ENCODE measurements at regions not wholly inside any gene's neighbourhood (a gene's known extent, or its start where the extent isn't known, plus 50 kb on each side); places are given as distances from the start of the nearest gene placed in this dataset.
"Not testable (repeated sequence)": the region's sequence is repeated elsewhere in the genome, so short reads cannot be mapped to it uniquely, and the experiment has no call there.

DNA sequence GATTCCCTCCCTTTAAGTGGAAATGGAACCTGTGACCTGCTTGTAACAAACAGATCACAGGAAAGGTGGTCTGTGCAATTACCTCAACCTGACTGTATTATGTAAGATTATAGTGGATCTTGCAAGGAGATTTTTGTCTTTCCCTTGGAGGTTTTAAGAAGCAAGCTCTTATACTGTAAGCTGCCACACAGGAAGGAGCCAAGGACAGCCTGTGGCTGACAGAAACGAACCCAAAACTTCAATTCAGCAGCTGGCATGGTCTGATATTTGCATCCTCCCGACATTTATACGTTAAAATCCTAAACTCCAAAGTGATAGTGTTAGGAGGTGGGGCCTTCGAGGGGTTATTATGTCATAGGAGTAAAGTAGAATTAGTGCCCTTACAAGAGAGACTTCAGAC is 711.8 kb upstream of the CTNND2 start:
- Histone ChIP-seq H3K9me3 (ENCODE audit: control extremely low read depth in 1 of 5, control insufficient read depth in 4 of 5, insufficient read depth in 2 of 5, low read depth in 1 of 5, low read length in 4 of 5) (peaks cover 0 to 4% (median 2%) of the 10 kb centered on the region in 5 experiments), H3K4me3 (ENCODE audit: control insufficient read depth in 1 of 7, extremely low read depth in 1 of 7, insufficient read depth in 4 of 7, low read depth in 2 of 7, low read length in 6 of 7) (no peak overlapping the region), H3K36me3 (ENCODE audit: control insufficient read depth in 4 of 4, insufficient read depth in 4 of 4, low read length in 3 of 4) (no peaks in the 10 kb centered on the region), H3K27me3 (replicated peaks in 2 of 5; ENCODE audit: control insufficient read depth in 4 of 5, insufficient read depth in 5 of 5, low read length in 4 of 5) (no peaks in the 10 kb centered on the region), H3K27ac (ENCODE audit: insufficient read depth in 1 of 2, low read depth in 1 of 2, low read length in 2 of 2, poor library complexity in 1 of 2, severe bottlenecking in 2 of 2) (peak overlapping the region in 1 of 2 experiments; percentile 70), H3K4me1 (ENCODE audit: control extremely low read depth in 1 of 4, control insufficient read depth in 4 of 4, insufficient read depth in 4 of 4, low read length in 3 of 4) (no peaks in the 10 kb centered on the region)
- ChIA-PET CTCF (no interaction called here), POLR2A (no interaction called here)
- DNase-seq = no peak
- 38% methylated on average over 2 of the region's 4 CpGs for WGBS (ENCODE audit: insufficient coverage)

GRCh38 chr5:12615141-12615820 is 711.0 kb upstream of the CTNND2 start:
- Histone ChIP-seq H3K36me3 (ENCODE audit: control insufficient read depth in 4 of 4, insufficient read depth in 4 of 4, low read length in 3 of 4) (no peaks in the 10 kb centered on the region), H3K4me3 (ENCODE audit: control insufficient read depth in 1 of 7, extremely low read depth in 1 of 7, insufficient read depth in 4 of 7, low read depth in 2 of 7, low read length in 6 of 7) (peak overlapping the region in 1 of 7 experiments; percentile 15), H3K27me3 (replicated peaks in 2 of 5; ENCODE audit: control insufficient read depth in 4 of 5, insufficient read depth in 5 of 5, low read length in 4 of 5) (no peaks in the 10 kb centered on the region), H3K9me3 (ENCODE audit: control extremely low read depth in 1 of 5, control insufficient read depth in 4 of 5, insufficient read depth in 2 of 5, low read depth in 1 of 5, low read length in 4 of 5) (peaks cover 0 to 4% (median 2%) of the 10 kb centered on the region in 5 experiments), H3K4me1 (ENCODE audit: control extremely low read depth in 1 of 4, control insufficient read depth in 4 of 4, insufficient read depth in 4 of 4, low read length in 3 of 4) (no peaks in the 10 kb centered on the region), H3K27ac (ENCODE audit: insufficient read depth in 1 of 2, low read depth in 1 of 2, low read length in 2 of 2, poor library complexity in 1 of 2, severe bottlenecking in 2 of 2) (peak overlapping the region in 1 of 2 experiments; percentile 70)
- peak; percentile 5 to 61 (median 38) for DNase-seq
- ChIA-PET POLR2A (no interaction called here), CTCF (no interaction called here)
- 100% methylated on average over 1 of the region's 3 CpGs for WGBS (ENCODE audit: insufficient coverage)

GRCh38 chr5:12614608-12615007 is 710.4 kb upstream of the CTNND2 start:
- POLR2A ChIA-PET = no interaction called here
- WGBS (ENCODE audit: insufficient coverage) = 100% methylated on average over 1 of the region's 1 CpG

DNA sequence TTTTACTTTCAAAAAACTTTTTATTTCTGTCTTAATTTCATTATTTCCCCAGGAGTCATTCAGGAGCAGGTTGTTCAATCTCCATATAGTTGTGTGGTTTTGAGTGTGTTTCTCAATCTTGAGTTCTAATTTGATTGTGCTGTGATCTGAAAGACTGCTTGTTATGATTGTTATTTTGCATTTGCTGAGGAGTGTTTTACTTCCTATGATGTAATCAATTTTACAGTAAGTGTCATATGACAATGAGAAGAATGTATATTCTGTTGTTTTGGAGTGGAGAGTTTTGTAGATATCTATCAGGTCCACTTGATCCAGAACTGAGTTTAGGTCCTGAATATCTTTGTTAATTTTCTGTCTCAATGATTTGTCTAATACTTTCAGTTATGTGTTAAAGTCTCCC is 706.9 kb upstream of the CTNND2 start:
- no peaks in the 10 kb centered on the region for H3K4me1 ChIP-seq (ENCODE audit: control extremely low read depth in 1 of 4, control insufficient read depth in 4 of 4, insufficient read depth in 4 of 4, low read length in 3 of 4)
- H3K4me3 ChIP-seq (ENCODE audit: control insufficient read depth in 1 of 7, extremely low read depth in 1 of 7, insufficient read depth in 4 of 7, low read depth in 2 of 7, low read length in 6 of 7) = no peak overlapping the region
- no peaks in the 10 kb centered on the region for H3K27me3 ChIP-seq (replicated peaks in 2 of 5; ENCODE audit: control insufficient read depth in 4 of 5, insufficient read depth in 5 of 5, low read length in 4 of 5)
- DNase-seq = no peak
- CTCF ChIA-PET = no interaction called here
- peaks cover 0 to 4% (median 2%) of the 10 kb centered on the region in 5 experiments for H3K9me3 ChIP-seq (ENCODE audit: control extremely low read depth in 1 of 5, control insufficient read depth in 4 of 5, insufficient read depth in 2 of 5, low read depth in 1 of 5, low read length in 4 of 5)
- no peak overlapping the region for H3K27ac ChIP-seq (ENCODE audit: insufficient read depth in 1 of 2, low read depth in 1 of 2, low read length in 2 of 2, poor library complexity in 1 of 2, severe bottlenecking in 2 of 2)
- no peaks in the 10 kb centered on the region for H3K36me3 ChIP-seq (ENCODE audit: control insufficient read depth in 4 of 4, insufficient read depth in 4 of 4, low read length in 3 of 4)
- POLR2A ChIA-PET = no interaction called here

More at GRCh38 chr5:12614608-12615007, 710.4 kb upstream of the CTNND2 start:
- Histone ChIP-seq H3K36me3 (ENCODE audit: control insufficient read depth in 4 of 4, insufficient read depth in 4 of 4, low read length in 3 of 4) (no peaks in the 10 kb centered on the region), H3K27me3 (replicated peaks in 2 of 5; ENCODE audit: control insufficient read depth in 4 of 5, insufficient read depth in 5 of 5, low read length in 4 of 5) (no peaks in the 10 kb centered on the region), H3K4me3 (ENCODE audit: control insufficient read depth in 1 of 7, extremely low read depth in 1 of 7, insufficient read depth in 4 of 7, low read depth in 2 of 7, low read length in 6 of 7) (peak overlapping the region in 1 of 7 experiments; percentile 15), H3K9me3 (ENCODE audit: control extremely low read depth in 1 of 5, control insufficient read depth in 4 of 5, insufficient read depth in 2 of 5, low read depth in 1 of 5, low read length in 4 of 5) (peaks cover 0 to 4% (median 2%) of the 10 kb centered on the region in 5 experiments), H3K27ac (ENCODE audit: insufficient read depth in 1 of 2, low read depth in 1 of 2, low read length in 2 of 2, poor library complexity in 1 of 2, severe bottlenecking in 2 of 2) (peak overlapping the region in 1 of 2 experiments; percentile 70), H3K4me1 (ENCODE audit: control extremely low read depth in 1 of 4, control insufficient read depth in 4 of 4, insufficient read depth in 4 of 4, low read length in 3 of 4) (no peaks in the 10 kb centered on the region)
- CTCF ChIA-PET = no interaction called here
- DNase-seq = no peak

- H3K36me3 ChIP-seq (ENCODE audit: control insufficient read depth in 4 of 4, insufficient read depth in 4 of 4, low read length in 3 of 4); POLR2A ChIA-PET; H3K27ac ChIP-seq (ENCODE audit: insufficient read depth in 1 of 2, low read depth in 1 of 2, low read length in 2 of 2, poor library complexity in 1 of 2, severe bottlenecking in 2 of 2); H3K9me3 ChIP-seq (ENCODE audit: control extremely low read depth in 1 of 5, control insufficient read depth in 4 of 5, insufficient read depth in 2 of 5, low read depth in 1 of 5, low read length in 4 of 5); CTCF ChIA-PET; H3K4me1 ChIP-seq (ENCODE audit: control extremely low read depth in 1 of 4, control insufficient read depth in 4 of 4, insufficient read depth in 4 of 4, low read length in 3 of 4); DNase-seq; H3K27me3 ChIP-seq (replicated peaks in 2 of 5; ENCODE audit: control insufficient read depth in 4 of 5, insufficient read depth in 5 of 5, low read length in 4 of 5); H3K4me3 ChIP-seq (ENCODE audit: control insufficient read depth in 1 of 7, extremely low read depth in 1 of 7, insufficient read depth in 4 of 7, low read depth in 2 of 7, low read length in 6 of 7): not testable (repeated sequence)
- no CpG with 5 or more reads among the region's 2 CpGs for WGBS (ENCODE audit: insufficient coverage)
Measured at GRCh38 chr5:12607817-12608216, 703.6 kb upstream of the CTNND2 start.

DNA sequence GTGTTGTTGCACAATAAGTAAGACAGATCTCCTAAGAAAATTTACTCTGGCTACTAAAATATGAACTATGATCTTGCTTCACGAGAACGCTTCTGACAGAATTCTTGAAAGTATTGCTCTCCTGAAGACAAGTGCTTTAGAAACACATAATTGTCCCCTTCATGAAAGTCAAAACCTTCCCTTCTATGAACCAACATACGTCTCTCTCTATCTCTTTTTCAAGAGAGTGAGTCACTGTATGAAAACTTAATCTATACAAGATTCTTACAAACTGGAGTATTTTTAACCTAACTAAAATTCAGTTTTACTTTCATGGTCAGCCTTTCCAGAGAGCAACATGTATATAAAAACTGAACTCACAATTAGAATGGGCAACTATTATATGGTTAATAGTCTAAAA is 688.0 kb upstream of the CTNND2 start:
- no peak overlapping the region for H3K4me3 ChIP-seq (ENCODE audit: control insufficient read depth in 1 of 7, extremely low read depth in 1 of 7, insufficient read depth in 4 of 7, low read depth in 2 of 7, low read length in 6 of 7)
- ChIA-PET CTCF (no interaction called here), POLR2A (no interaction called here)
- no peak for DNase-seq
- H3K9me3 ChIP-seq (ENCODE audit: control extremely low read depth in 1 of 5, control insufficient read depth in 4 of 5, insufficient read depth in 2 of 5, low read depth in 1 of 5, low read length in 4 of 5) = no peaks in the 10 kb centered on the region
- H3K36me3 ChIP-seq (ENCODE audit: control insufficient read depth in 4 of 4, insufficient read depth in 4 of 4, low read length in 3 of 4) = no peaks in the 10 kb centered on the region
- H3K4me1 ChIP-seq (ENCODE audit: control extremely low read depth in 1 of 4, control insufficient read depth in 4 of 4, insufficient read depth in 4 of 4, low read length in 3 of 4) = no peaks in the 10 kb centered on the region
- H3K27me3 ChIP-seq (replicated peaks in 2 of 5; ENCODE audit: control insufficient read depth in 4 of 5, insufficient read depth in 5 of 5, low read length in 4 of 5) = no peaks in the 10 kb centered on the region
- WGBS (ENCODE audit: insufficient coverage) = 100% methylated on average over 1 of the region's 3 CpGs
- no peak overlapping the region for H3K27ac ChIP-seq (ENCODE audit: insufficient read depth in 1 of 2, low read depth in 1 of 2, low read length in 2 of 2, poor library complexity in 1 of 2, severe bottlenecking in 2 of 2)

DNA sequence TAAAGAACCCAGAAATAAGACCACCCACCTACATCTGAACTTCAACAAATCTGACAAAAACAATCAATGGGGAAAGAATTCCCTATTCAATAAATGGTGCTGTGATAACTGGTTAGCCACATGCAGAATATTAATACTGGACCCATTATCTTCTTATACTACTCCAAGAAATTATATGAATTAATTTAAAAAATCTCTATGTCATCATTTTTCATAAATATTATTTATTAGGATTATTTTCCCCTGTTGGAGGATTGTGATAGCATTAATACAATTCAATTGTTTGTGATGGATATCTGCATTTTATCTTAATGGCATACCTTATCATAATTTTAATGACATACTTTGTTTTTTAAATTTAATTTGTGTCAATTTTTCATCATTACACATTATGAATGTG is 682.2 kb upstream of the CTNND2 start:
- Histone ChIP-seq H3K4me3 (ENCODE audit: control insufficient read depth in 1 of 7, extremely low read depth in 1 of 7, insufficient read depth in 4 of 7, low read depth in 2 of 7, low read length in 6 of 7) (no peak overlapping the region), H3K36me3 (ENCODE audit: control insufficient read depth in 4 of 4, insufficient read depth in 4 of 4, low read length in 3 of 4) (no peaks in the 10 kb centered on the region), H3K27me3 (replicated peaks in 2 of 5; ENCODE audit: control insufficient read depth in 4 of 5, insufficient read depth in 5 of 5, low read length in 4 of 5) (no peaks in the 10 kb centered on the region), H3K9me3 (ENCODE audit: control extremely low read depth in 1 of 5, control insufficient read depth in 4 of 5, insufficient read depth in 2 of 5, low read depth in 1 of 5, low read length in 4 of 5) (peaks cover 0 to 1% (median 0%) of the 10 kb centered on the region in 5 experiments), H3K27ac (ENCODE audit: insufficient read depth in 1 of 2, low read depth in 1 of 2, low read length in 2 of 2, poor library complexity in 1 of 2, severe bottlenecking in 2 of 2) (no peak overlapping the region), H3K4me1 (ENCODE audit: control extremely low read depth in 1 of 4, control insufficient read depth in 4 of 4, insufficient read depth in 4 of 4, low read length in 3 of 4) (no peaks in the 10 kb centered on the region)
- ChIA-PET POLR2A (no interaction called here), CTCF (no interaction called here)
- DNase-seq = no peak

All from common myeloid progenitor, CD34-positive (primary cell).